Stimulated activated naive CD4-positive, alpha-beta T cell (primary cell): ENCODE measurements at regions not wholly inside any gene's neighbourhood (a gene's known extent, or its start where the extent isn't known, plus 50 kb on each side); places are given as distances from the start of the nearest gene placed in this dataset.

ENCODE experiments used
- DNase-seq, 6 experiments: peaks; one replicate each; lab custom pipeline; 2025; lab: John Stamatoyannopoulos, UW

- DNase-seq, result no peak
These were observed 132.8 kb upstream of the TNFAIP3 start for GRCh38 chr6:137734005-137734874.

GRCh38 chr6:137734875-137735182, 132.2 kb upstream of the TNFAIP3 start:
- DNase-seq, result no peak

GRCh38 chr6:137736048-137736818, 130.8 kb upstream of the TNFAIP3 start:
- no peak for DNase-seq

GRCh38 chr6:137736911-137737310, 130.1 kb upstream of the TNFAIP3 start:
- DNase-seq, result no peak

GRCh38 chr6:137737836-137738596, 129.0 kb upstream of the TNFAIP3 start:
- DNase-seq, result no peak

GRCh38 chr6:137738931-137739504, 128.0 kb upstream of the TNFAIP3 start:
- DNase-seq, result no peak

GRCh38 chr6:137739544-137739943, 127.5 kb upstream of the TNFAIP3 start:
- no peak for DNase-seq

GRCh38 chr6:137740091-137740755, 126.8 kb upstream of the TNFAIP3 start:
- no peak for DNase-seq

- DNase-seq, result no peak
These were observed 125.9 kb upstream of the TNFAIP3 start for GRCh38 chr6:137740967-137741761.

GRCh38 chr6:137743493-137743892, 123.6 kb upstream of the TNFAIP3 start:
- DNase-seq, result no peak

GRCh38 chr6:137744877-137745276, 122.2 kb upstream of the TNFAIP3 start:
- DNase-seq, result no peak

GRCh38 chr6:137745321-137745720, 121.7 kb upstream of the TNFAIP3 start:
- DNase-seq, result no peak

- DNase-seq, result no peak
These were observed 120.8 kb upstream of the TNFAIP3 start for GRCh38 chr6:137746264-137746663.

GRCh38 chr6:137749696-137750211, 117.3 kb upstream of the TNFAIP3 start:
- DNase-seq, result no peak

GRCh38 chr6:137750297-137750696, 116.8 kb upstream of the TNFAIP3 start:
- no peak for DNase-seq

- no peak for DNase-seq
These were observed 115.1 kb upstream of the TNFAIP3 start for GRCh38 chr6:137751768-137752560.

- no peak for DNase-seq
These were observed 112.7 kb upstream of the TNFAIP3 start for GRCh38 chr6:137754366-137754765.

GRCh38 chr6:137754866-137755265, 112.2 kb upstream of the TNFAIP3 start:
- no peak for DNase-seq

GRCh38 chr6:137755284-137755683, 111.8 kb upstream of the TNFAIP3 start:
- no peak for DNase-seq

GRCh38 chr6:137756788-137757187, 110.3 kb upstream of the TNFAIP3 start:
- no peak for DNase-seq
